ENCODE measurements at regions not wholly inside any gene's neighbourhood (a gene's known extent, or its start where the extent isn't known, plus 50 kb on each side); places are given as distances from the start of the nearest gene placed in this dataset.
"Not testable (repeated sequence)": the region's sequence is repeated elsewhere in the genome, so short reads cannot be mapped to it uniquely, and the experiment has no call there.

GRCh38 chr4:4048227-4048626 lies 178.5 kb downstream of the OTOP1 start:
- not testable (repeated sequence) for DNase-seq

- DNase-seq = not testable (repeated sequence)
Measured at GRCh38 chr4:4050781-4051180, 175.9 kb downstream of the OTOP1 start.

DNA sequence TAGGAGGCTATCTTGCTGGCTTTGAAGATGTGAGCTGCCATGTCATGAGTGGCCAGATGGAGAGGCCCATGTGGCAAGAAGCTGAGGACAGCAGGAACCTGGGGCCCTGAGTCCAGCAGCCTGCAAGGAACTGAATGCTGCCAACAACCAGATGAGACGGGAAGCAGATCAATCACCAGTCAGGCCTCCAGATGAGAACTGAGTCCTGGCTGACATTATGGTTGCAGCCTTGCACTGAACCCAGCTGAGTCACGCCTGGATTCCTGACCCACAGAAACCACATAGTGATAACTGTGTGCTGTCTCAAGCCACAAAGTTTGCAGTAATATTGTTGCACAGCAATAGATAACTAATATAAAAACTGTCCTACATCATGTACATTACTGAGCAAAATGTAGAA lies 173.8 kb downstream of the OTOP1 start:
- not testable (repeated sequence) for DNase-seq

DNA sequence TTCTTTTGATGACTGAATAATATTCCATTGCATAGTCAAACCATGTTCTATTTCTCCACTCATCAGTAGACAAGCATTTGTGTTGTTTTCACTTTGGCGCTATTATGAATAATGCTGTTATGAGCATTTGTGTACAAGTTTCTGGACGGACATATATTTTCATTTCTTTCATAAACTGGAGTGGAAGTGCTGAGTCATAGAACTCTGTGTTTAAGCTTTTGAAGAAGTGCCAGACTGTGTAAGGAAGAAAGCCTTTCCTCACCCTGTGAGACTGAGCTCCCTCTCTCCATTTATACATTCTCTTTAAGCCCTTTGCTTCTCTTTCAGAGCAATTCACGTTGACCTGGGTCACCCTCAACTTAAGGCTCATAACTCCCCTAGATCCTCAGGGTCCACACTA lies 169.5 kb downstream of the OTOP1 start:
- DNase-seq = not testable (repeated sequence)

- not testable (repeated sequence) for DNase-seq
Measured at GRCh38 chr4:4084171-4084570, 142.6 kb downstream of the OTOP1 start.

- not testable (repeated sequence) for DNase-seq
Measured at GRCh38 chr4:4089716-4090419, 136.9 kb downstream of the OTOP1 start.

GRCh38 chr4:4090720-4091119 lies 136.0 kb downstream of the OTOP1 start:
- DNase-seq = not testable (repeated sequence)

DNA sequence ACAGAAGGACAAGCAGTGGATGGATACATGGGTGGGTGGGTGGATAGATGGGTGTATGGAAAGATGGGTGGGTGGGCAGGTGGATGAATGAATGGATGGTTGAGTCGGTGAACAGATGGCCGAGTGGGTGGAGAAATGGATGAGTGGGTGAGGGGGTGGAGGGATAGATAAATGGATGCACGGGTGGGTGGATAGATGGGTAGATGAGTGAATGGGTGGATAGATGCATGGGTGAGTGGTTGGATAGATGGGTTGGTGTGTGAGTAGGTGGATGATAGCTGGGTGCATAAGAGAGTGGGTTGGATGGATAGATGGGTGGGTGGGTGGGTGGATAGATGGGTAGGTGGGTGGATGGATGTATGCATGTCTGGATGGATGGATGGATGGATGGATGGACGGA lies 134.6 kb downstream of the OTOP1 start:
- not testable (repeated sequence) for DNase-seq

- DNase-seq = not testable (repeated sequence)
Measured at GRCh38 chr4:4099610-4100009, 127.1 kb downstream of the OTOP1 start.

DNA sequence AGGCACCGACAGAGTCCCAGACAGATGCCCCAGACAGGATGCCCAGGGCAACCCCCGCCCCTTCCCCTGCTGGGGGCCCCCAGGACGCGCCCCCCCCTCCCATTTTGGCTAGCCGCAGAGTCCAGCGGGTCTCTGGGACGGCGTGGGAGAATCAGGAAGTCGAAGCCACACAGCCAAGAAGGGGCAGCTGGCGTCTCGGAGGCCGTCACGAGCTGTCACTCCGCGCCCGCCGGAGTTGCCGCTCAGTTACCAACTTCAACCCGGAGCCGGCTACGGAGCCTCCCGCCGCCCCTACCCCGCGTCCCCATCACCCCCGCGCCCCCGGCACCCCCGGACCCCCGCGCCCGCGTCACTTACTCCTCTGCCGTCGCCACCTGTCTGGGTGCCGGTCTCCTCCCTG lies 119.8 kb downstream of the OTOP1 start:
- DNase-seq = not testable (repeated sequence)

GRCh38 chr4:4107411-4108107 lies 119.2 kb downstream of the OTOP1 start:
- peak; percentile 46 for DNase-seq

DNA sequence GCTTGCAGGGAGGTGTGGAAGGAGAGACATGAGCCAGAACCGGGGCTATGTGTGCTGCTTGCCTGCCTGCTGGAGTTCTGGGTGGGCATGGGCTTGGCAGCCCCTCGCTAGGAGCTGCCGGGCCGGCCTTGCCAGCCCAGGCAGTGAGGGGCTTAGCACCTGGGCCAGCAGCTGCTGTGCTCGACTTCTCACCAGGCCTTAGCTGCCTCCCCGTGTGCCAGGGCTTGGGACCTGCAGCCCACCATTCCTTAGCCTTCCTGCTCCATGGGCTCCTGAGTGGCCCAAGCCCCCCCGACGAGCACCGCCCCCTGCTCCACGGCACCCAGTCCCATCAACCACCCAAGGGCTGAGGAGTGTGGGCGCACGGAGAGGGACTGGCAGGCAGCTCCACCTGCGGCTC lies 111.3 kb downstream of the OTOP1 start:
- not testable (repeated sequence) for DNase-seq

GRCh38 chr4:4116901-4117300 lies 109.8 kb downstream of the OTOP1 start:
- not testable (repeated sequence) for DNase-seq

GRCh38 chr4:4134368-4134767 lies 92.4 kb downstream of the OTOP1 start:
- DNase-seq = not testable (repeated sequence)

DNA sequence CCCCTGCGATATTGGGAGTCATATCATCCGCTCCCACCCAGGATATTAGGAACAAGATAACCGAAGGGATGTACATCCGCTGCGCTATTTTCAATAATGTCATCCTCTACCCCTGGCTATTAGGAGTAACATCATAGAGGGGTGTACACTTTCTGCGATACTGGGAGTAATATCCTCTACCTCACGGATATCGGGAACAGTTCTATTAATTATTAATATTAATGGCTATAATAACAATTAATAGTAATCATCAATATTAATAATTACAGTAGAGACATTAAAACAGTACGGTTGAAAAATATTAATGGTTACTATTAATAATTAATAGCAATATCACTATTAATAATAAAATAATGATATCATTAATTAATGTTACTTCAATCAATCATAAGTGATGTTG lies 90.1 kb downstream of the OTOP1 start:
- DNase-seq = not testable (repeated sequence)

Measured in NCI-H345 (cell line).